MM.1S (cell line): ENCODE measurements at regions not wholly inside any gene's neighbourhood (a gene's known extent, or its start where the extent isn't known, plus 50 kb on each side); places are given as distances from the start of the nearest gene placed in this dataset.

Experiments used
- DNase-seq: peaks from one replicate; pipeline ENCODE4 v3.0.0-alpha.2; 2015
- H2AFZ ChIP-seq: fragments of 300-600 bp; sonication (generic); 2 replicates; pipeline ENCODE4 v1.6.0; 2016; ENCODE audit warnings: antibody characterized with exemption, low read length
- H3F3A ChIP-seq: fragments of 300-600 bp; sonication (generic); 2 replicates; pipeline ENCODE4 v1.6.1; 2016; ENCODE audit warnings: mild to moderate bottlenecking, antibody characterized with exemption, low read length, moderate library complexity, mixed read lengths; ENCODE audit not compliant: insufficient read depth
- H3K27ac ChIP-seq: fragments of 300-600 bp; sonication (generic); 2 replicates; pipeline ENCODE4 v1.5.1; 2016; ENCODE audit warnings: mild to moderate bottlenecking, low read length
- H3K27me3 ChIP-seq: fragments of 300-600 bp; sonication (generic); replicated peaks from 2 replicates; pipeline ENCODE4 v1.6.0; 2016; ENCODE audit warnings: low read length; ENCODE audit not compliant: insufficient read depth
- H3K36me3 ChIP-seq: fragments of 300-600 bp; sonication (generic); replicated peaks from 2 replicates; pipeline ENCODE4 v1.6.1; 2016; ENCODE audit warnings: mild to moderate bottlenecking, low read length, mixed read lengths; ENCODE audit not compliant: insufficient read depth
- H3K4me1 ChIP-seq: fragments of 300-600 bp; sonication (generic); 2 replicates; pipeline ENCODE4 v1.6.1; 2016; ENCODE audit warnings: low read length, mixed read lengths
- H3K4me2 ChIP-seq: fragments of 300-600 bp; sonication (generic); 2 replicates; pipeline ENCODE4 v1.6.0; 2016; ENCODE audit warnings: low read depth, low read length
- H3K4me3 ChIP-seq: fragments of 300-600 bp; sonication (generic); 2 replicates; pipeline ENCODE4 v1.5.1; 2016; ENCODE audit warnings: low read length, mixed read lengths
- H3K79me2 ChIP-seq: fragments of 300-600 bp; sonication (generic); 2 replicates; pipeline ENCODE4 v1.6.1; 2016; ENCODE audit warnings: mixed run types, low read length, mixed read lengths
- H3K9ac ChIP-seq: fragments of 300-600 bp; sonication (generic); 2 replicates; pipeline ENCODE4 v1.6.1; 2016; ENCODE audit warnings: low read length, mixed read lengths
- H3K9me2 ChIP-seq: fragments of 300-600 bp; sonication (generic); replicated peaks from 2 replicates; pipeline ENCODE4 v1.6.1; 2016; ENCODE audit warnings: mild to moderate bottlenecking, low read length, mixed read lengths; ENCODE audit not compliant: insufficient read depth
- H3K9me3 ChIP-seq: fragments of 300-600 bp; sonication (generic); replicated peaks from 2 replicates; pipeline ENCODE4 v1.6.1; 2016; ENCODE audit warnings: mild to moderate bottlenecking, low read length, mixed read lengths; ENCODE audit not compliant: insufficient read depth
- H4K20me1 ChIP-seq: fragments of 300-600 bp; sonication (generic); 2 replicates; pipeline ENCODE4 v1.6.1; 2016; ENCODE audit warnings: mild to moderate bottlenecking, low read length, moderate library complexity, mixed read lengths; ENCODE audit not compliant: insufficient read depth
- CTCF ChIP-seq: fragments of 300-600 bp; sonication (generic); IDR thresholded peaks from 2 replicates; pipeline ENCODE4 v1.5.1; 2016; ENCODE audit warnings: antibody characterized with exemption, low read length, mixed read lengths
- EZH2 ChIP-seq: fragments of 300-600 bp; sonication (generic); optimal IDR thresholded peaks from 2 replicates; pipeline ENCODE3; 2017; ENCODE audit warnings: low read depth, mild to moderate bottlenecking, antibody characterized with exemption, low read length, mixed read lengths
- EZH2phosphoT487 ChIP-seq: fragments of 300-600 bp; sonication (generic); IDR thresholded peaks from 2 replicates; pipeline ENCODE4 v1.6.1; 2018; ENCODE audit warnings: antibody characterized with exemption, low read length

- no peaks in the 10 kb centered on the region for H3F3A ChIP-seq
- no peaks in the 10 kb centered on the region for H3K79me2 ChIP-seq
- H3K36me3 ChIP-seq: no peaks in the 10 kb centered on the region
- no peak for DNase-seq
- H4K20me1 ChIP-seq: no peaks in the 10 kb centered on the region
- H3K9me3 ChIP-seq: no peaks in the 10 kb centered on the region
- no peak overlapping the region for H3K4me2 ChIP-seq
- no peaks in the 10 kb centered on the region for H3K9me2 ChIP-seq
- no peak overlapping the region for H3K27ac ChIP-seq
- no peak overlapping the region for H3K4me3 ChIP-seq
- TF ChIP-seq EZH2 (no peak), EZH2phosphoT487 (no peak), CTCF (no peak)
- H3K4me1 ChIP-seq: peaks cover under 1% of the 10 kb centered on the region; the same call in 1 of the 2 replicates
- H3K9ac ChIP-seq: no peak overlapping the region
- H2AFZ ChIP-seq: no peak overlapping the region
- H3K27me3 ChIP-seq: no peaks in the 10 kb centered on the region
Measured at GRCh38 chr2:187644486-187644885, 90.3 kb upstream of the TFPI start.

GRCh38 chr2:187644981-187645380 is 90.7 kb upstream of the TFPI start:
- no peak overlapping the region for H3K4me3 ChIP-seq
- H3K4me2 ChIP-seq: no peak overlapping the region
- no peak overlapping the region for H3K27ac ChIP-seq
- no peak for TF ChIP-seq EZH2phosphoT487
- TF ChIP-seq CTCF: no peak
- no peak for TF ChIP-seq EZH2
- no peaks in the 10 kb centered on the region for H3K9me3 ChIP-seq
- no peaks in the 10 kb centered on the region for H3K79me2 ChIP-seq
- H3K9ac ChIP-seq: no peak overlapping the region
- no peaks in the 10 kb centered on the region for H3F3A ChIP-seq
- no peaks in the 10 kb centered on the region for H3K9me2 ChIP-seq
- no peaks in the 10 kb centered on the region for H3K27me3 ChIP-seq
- no peak for DNase-seq
- H4K20me1 ChIP-seq: no peaks in the 10 kb centered on the region
- H3K36me3 ChIP-seq: no peaks in the 10 kb centered on the region
- H2AFZ ChIP-seq: no peak overlapping the region
- no peaks in the 10 kb centered on the region for H3K4me1 ChIP-seq

GRCh38 chr2:187646556-187646955 is 92.3 kb upstream of the TFPI start:
- no peak overlapping the region for H3K4me3 ChIP-seq
- H3K27me3 ChIP-seq: no peaks in the 10 kb centered on the region
- TF ChIP-seq CTCF (no peak), EZH2 (no peak), EZH2phosphoT487 (no peak)
- DNase-seq: no peak
- no peak overlapping the region for H3K9ac ChIP-seq
- no peaks in the 10 kb centered on the region for H3F3A ChIP-seq
- no peaks in the 10 kb centered on the region for H3K79me2 ChIP-seq
- no peaks in the 10 kb centered on the region for H3K9me2 ChIP-seq
- no peak overlapping the region for H3K27ac ChIP-seq
- no peaks in the 10 kb centered on the region for H3K36me3 ChIP-seq
- H3K4me1 ChIP-seq: no peaks in the 10 kb centered on the region
- no peaks in the 10 kb centered on the region for H3K9me3 ChIP-seq
- H3K4me2 ChIP-seq: no peak overlapping the region
- no peak overlapping the region for H2AFZ ChIP-seq
- H4K20me1 ChIP-seq: no peaks in the 10 kb centered on the region

GRCh38 chr2:187654535-187654934 is 100.3 kb upstream of the TFPI start:
- Histone ChIP-seq H2AFZ (no peak overlapping the region), H3K36me3 (no peaks in the 10 kb centered on the region), H3F3A (no peaks in the 10 kb centered on the region), H3K4me1 (no peaks in the 10 kb centered on the region), H3K4me2 (no peak overlapping the region), H3K9ac (no peak overlapping the region), H3K9me2 (no peaks in the 10 kb centered on the region), H3K27ac (no peak overlapping the region), H3K4me3 (no peak overlapping the region), H3K27me3 (no peaks in the 10 kb centered on the region), H4K20me1 (no peaks in the 10 kb centered on the region), H3K79me2 (no peaks in the 10 kb centered on the region), H3K9me3 (no peaks in the 10 kb centered on the region)
- no peak for DNase-seq
- no peak for TF ChIP-seq EZH2
- TF ChIP-seq EZH2phosphoT487: no peak
- TF ChIP-seq CTCF: no peak
